NCI-H187 treated with DMSO at 0.1 percent for 48 hours (cell line): ENCODE measurements at regions not wholly inside any gene's neighbourhood (a gene's known extent, or its start where the extent isn't known, plus 50 kb on each side); places are given as distances from the start of the nearest gene placed in this dataset.
"Not testable (repeated sequence)": the region's sequence is repeated elsewhere in the genome, so short reads cannot be mapped to it uniquely, and the experiment has no call there.

Experiments
- DNase-seq: peaks from one replicate; lab custom pipeline; 2025; lab: John Stamatoyannopoulos, UW

GRCh38 chr2:234275515-234275914 is 221.4 kb downstream of the ARL4C start:
- DNase-seq: no peak

- DNase-seq: no peak
These were observed 222.8 kb downstream of the ARL4C start for GRCh38 chr2:234273887-234274584.

DNA sequence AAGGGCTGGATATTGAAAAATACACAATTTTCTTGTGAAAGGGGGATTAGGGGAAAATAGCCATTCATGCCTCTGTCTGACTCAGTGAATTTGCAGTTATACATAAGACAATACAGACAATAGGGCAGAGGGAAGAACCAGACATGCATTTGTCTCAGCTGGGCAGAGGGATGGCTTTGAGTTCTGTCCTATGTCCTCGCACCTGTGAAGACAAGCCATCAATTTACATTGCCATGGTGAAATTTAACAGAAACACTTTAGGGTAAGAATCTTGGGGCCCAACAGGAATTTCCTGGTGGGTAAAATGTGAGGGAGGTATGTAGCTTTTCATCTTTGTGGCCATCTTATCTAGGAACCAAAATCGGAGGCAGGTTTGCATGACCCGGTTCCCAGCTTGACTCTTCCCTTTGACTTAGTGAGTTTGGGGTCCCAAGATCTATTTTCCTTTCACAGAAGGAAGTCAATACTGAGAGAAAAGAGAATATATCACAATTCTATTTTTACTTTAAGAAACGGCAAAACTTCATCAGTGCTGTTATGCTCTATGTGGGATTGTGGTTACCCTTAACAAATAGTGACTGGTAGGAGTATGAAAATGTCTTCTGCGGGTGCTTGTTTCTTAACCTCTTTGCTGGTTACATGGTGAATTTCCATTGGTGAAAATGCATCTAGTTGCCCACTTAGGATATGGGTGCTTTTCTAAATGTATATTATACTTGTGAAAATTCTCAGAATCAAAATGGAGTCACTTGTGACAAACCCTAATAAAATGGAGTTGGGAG is 221.8 kb downstream of the SPP2 start:
- no peak for DNase-seq

- DNase-seq: no peak
These were observed 220.8 kb downstream of the SPP2 start for GRCh38 chr2:234271338-234271737.

GRCh38 chr2:234269769-234270204 is 219.3 kb downstream of the SPP2 start:
- DNase-seq: no peak

- DNase-seq: no peak
These were observed 217.0 kb downstream of the SPP2 start for GRCh38 chr2:234267534-234267933.

DNA sequence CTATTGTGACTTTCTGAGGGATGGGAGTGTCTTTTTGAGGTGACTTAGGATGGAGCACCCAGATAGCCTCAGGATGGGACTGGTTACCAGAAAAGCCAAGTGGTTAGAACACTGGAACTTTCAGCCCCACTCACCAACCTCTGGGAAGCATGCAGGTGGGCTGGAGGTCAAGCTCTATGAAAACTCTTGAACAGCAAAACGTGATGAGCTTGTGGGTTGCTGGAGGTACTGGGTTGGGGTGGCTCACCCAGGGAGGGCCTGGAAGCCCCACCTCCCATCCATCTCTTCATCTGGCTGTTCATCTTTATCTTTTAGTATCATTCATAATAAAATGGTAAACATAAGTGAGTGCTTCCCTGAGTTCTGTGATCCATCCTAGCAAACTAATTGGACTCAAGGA is 216.4 kb downstream of the SPP2 start:
- DNase-seq: no peak

DNA sequence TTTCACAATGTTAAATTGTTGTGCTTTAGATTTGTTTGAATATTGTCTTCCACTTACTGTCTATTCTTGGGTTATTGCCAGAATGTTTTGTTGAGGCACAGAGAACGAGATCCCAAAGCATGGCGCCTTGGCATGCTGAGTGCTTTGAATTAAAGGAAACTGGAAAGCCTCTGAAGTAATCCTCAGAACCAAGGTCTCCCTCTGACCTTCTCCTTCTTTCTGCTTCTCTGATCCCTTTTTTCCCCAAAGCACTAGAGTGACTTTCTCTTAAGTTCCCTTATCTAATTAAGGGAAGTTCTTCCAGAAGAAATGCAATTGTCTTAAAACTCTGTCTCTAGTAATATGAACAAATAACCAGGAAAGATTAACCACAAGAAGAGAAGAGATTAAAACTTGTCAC is 214.7 kb downstream of the SPP2 start:
- no peak for DNase-seq

GRCh38 chr2:234261736-234262135 is 211.2 kb downstream of the SPP2 start:
- DNase-seq: no peak

- DNase-seq: no peak
These were observed 208.9 kb downstream of the SPP2 start for GRCh38 chr2:234259440-234259839.

DNA sequence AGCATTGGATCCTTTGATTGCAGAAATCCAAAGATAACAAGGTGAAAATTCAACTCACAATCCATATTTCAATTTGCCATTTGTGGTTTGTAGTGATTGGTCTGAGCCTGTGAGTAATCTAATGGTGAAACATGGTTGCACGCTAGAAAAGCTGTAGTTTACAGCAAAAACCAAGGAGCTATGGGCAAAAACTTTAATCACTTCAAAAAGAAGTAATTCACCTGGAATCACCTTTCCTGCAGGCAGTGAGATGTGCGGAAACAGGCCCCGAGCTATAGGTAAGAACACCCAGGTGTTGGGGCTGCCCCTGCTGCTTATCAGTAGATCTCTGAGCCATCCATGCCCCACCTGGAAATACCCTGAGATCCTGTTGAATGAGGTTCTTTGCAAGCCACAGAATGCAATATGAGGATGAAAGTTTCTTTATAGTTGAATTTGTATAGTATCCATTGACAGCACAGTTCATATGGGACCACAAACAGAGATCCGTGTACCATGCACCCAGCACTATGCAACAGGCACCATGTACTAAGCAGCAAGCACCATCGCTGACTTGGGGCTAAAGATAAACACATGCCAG is 208.2 kb downstream of the SPP2 start:
- no peak for DNase-seq

DNA sequence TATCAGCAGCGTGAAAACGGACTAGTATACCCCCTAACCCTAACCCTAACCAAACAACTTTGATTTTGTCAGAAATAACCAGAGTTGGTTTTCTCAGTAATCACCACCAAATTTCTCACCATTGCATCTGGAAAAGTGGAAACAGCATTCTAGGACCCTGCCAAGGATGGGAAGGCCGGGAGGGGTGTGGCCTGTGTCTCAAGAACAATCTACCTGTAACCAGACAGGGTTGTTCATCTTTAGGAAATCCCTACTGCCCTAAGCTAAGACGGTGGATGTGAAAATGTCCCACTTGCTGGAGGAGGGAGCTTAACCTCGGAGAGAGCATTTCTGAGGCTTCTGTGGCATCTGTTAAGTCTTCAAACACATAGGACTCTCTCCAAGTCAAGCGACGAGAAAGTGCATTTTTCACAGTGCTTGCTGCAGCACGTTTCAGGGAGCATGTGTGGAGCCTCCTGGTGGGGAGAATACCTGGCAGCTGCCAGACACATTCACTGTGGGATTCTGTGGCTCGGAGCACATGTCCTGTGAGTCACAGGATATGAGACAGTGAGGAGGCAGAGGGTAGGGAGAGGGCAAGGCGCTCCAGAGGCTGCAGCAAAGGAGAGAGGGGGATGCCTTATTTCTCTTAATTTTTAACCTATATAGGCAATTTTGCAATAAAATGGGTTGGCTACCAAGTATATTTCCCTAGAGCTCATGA is 207.5 kb downstream of the SPP2 start:
- DNase-seq: no peak

DNA sequence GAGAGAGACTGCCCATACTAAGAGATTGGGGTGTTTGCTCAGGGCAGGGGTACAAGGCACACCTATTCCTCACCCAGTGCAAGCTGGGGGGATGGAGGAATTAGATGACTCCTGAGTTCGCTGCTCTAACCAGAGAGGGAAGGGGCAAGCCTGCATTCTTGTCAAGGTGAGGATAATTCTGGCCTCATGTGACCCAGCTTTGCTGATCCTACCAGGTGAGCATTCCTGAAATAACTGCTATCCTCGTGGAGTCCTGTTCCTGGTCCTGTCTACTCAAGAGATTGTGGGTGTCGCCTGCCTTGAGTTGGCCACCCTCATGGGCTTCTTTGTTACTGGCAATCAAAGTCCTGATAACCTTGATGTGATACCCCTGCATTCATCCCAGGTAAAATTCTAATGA is 206.0 kb downstream of the SPP2 start:
- no peak for DNase-seq

DNA sequence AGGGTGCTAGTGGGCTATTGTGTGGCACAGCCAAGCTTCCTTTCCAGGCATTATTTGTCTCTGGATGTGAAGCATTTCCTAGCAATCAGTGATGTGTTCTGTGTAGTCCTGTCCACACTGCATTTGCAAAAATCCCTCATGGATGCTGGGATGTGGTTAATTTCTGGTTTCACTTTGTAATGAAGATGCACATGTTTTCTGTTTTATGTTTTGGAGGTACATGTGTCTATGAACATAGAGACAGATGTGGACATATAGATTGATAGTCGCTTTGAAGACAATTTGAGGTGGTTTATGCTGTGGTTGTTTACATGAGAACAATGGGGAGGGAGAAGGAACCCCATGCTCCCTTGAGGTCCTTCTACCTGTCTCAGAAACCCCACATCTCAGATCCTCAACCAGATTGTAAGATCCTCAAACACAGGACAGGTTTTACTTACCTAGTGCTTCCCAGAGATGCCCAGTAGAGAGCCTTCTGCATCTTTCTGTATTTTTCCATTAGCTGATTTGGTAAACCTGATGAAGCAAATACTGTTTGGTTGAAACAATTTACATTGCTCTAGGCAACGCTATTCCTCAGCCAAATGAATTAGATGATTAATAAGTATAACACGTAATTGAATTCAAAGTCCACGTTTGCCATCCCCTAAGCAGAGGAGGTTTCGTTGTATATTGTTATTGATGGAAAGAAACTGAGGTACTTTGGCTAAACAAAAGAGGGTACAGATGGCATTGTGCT is 204.4 kb downstream of the SPP2 start:
- DNase-seq: no peak

GRCh38 chr2:234252772-234253171 is 202.3 kb downstream of the SPP2 start:
- no peak for DNase-seq

DNA sequence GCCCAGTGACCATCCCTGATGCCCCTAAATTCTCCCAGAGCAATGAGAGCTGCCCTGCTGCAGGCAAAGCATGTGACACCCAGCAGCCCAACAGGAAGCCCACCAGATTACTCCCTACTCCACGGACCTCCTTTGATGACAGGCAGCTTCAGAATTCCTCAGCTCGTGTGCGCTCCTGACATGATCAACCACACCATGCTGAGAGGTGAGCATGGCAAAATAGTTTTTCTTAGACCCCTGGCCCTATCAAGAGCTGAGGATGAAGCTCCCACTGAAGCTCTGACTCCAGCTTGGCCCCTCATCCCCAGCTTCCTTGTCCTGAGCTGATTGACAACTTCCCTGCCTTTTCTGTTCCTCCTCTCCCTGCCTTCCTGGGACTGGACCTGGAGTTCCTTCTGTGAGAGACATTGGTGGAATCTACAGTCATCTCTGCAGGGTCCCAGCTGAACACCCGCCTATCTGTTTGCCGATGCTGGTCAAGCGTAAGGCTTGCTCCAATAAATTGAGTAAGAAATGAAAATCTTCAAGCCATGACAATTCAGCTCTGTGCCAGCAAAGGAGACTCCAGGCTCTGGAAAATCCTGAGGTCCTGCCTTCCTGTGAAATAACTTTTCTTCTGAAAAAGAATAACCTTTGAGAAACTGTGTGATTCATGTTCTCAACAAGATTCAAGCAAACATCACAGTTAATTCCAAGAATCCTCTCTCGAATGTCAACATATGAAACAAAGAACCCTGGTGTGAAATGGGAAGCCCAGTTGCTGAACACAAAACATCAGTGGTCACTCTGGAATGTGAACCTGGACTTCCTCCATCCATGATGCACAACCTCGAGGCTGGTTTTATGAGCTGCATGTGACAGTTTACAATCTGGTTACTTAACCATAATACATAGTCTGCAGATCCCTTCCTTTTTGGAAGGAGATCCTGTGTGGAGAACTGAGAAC is 201.1 kb downstream of the SPP2 start:
- no peak for DNase-seq

DNA sequence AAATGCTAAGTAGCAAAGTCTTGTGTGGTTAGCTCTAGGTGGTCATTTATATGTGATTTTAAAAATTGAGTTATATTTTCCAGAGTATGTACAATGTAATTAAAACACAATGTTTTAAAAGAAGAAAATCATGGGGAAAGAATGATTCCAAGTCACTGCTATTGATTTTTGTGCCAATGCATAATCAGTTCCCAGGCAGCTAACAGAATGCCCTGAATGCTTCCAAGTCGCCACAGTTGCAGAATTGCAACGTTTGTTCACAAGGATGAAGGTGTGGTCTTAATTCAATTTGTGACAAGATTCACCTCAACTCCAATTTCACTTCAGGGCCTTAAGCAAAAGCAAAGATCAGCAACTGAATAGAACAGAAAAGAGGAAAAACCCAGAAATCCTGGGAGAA is 200.4 kb downstream of the SPP2 start:
- DNase-seq: no peak

GRCh38 chr2:234249873-234250272 is 199.4 kb downstream of the SPP2 start:
- DNase-seq: no peak

- no peak for DNase-seq
These were observed 198.7 kb downstream of the SPP2 start for GRCh38 chr2:234249034-234249735.

GRCh38 chr2:234248213-234248710 is 197.8 kb downstream of the SPP2 start:
- not testable (repeated sequence) for DNase-seq
